UCSD-AML1 (cell line): ENCODE measurements at regions not wholly inside any gene's neighbourhood (a gene's known extent, or its start where the extent isn't known, plus 50 kb on each side); places are given as distances from the start of the nearest gene placed in this dataset.
"Not testable (repeated sequence)": the region's sequence is repeated elsewhere in the genome, so short reads cannot be mapped to it uniquely, and the experiment has no call there.

ENCODE experiments used
- DNase-seq: peaks from one replicate; lab custom pipeline; 2025; ENCODE audit not compliant: unreplicated experiment; lab: John Stamatoyannopoulos, UW

- no peak for DNase-seq
Observed at GRCh38 chr9:115766370-115766955, 387.1 kb upstream of the PAPPA start.

DNA sequence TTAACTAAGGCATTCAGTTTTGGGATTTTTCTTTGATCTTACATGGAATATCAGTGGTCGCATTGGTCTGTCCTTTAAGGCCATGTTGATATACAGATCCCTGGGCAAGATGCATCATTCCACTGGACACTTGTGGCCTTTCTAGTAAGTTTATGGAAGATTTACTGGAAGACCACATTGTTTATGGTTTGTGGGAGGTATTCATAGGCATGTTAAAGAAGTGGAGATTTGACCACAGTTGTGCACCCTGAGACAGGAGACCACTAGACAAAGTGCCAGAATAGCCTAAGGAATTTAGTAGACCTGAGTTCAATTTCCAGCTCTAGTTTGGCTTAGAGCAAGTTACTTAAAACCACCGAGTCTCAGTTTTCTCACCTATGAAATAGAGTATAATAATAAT is 383.1 kb upstream of the PAPPA start:
- DNase-seq = no peak

DNA sequence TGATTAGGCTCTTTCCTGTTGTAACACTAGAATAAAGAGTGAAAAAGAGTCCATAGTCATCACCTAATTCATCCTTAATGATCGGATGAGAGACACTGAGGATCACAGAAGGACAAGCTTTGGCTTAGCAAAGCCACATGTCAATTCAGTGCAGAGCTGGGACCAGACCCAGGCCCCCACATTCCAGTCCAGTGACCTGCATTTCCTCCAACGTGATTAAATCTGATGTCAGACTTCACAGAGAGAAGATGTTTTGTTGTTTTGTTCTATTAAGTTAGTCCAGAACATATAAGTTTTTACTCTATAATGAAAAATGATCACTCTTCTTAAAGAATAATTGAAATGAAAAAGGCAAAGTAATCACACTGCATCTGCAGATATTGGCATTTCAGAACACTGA is 377.9 kb upstream of the PAPPA start:
- DNase-seq = no peak

DNA sequence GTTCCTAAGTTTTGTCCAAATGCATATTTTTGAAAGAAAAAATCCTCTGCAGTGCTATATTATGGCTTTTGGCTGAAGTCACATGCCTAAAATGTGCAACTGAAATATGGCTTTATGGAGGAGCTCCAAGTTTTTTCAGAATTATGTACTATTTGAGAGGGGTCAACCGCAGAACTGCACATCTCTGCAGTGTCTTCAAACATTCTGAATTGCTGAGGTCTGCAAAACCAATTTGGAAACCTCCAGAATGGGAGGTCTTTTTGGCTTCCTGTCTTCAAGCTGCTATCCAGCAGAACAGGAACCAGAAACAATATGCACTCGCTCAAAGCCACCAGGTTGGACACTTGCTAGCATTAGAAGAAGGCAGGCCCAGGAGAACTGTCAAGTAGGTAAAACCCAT is 376.0 kb upstream of the PAPPA start:
- no peak for DNase-seq

- no peak for DNase-seq
Observed at GRCh38 chr9:115781070-115781736, 372.4 kb upstream of the PAPPA start.

GRCh38 chr9:115786321-115786720 is 367.3 kb upstream of the PAPPA start:
- DNase-seq = no peak

GRCh38 chr9:115790520-115790919 is 363.1 kb upstream of the PAPPA start:
- DNase-seq = no peak

DNA sequence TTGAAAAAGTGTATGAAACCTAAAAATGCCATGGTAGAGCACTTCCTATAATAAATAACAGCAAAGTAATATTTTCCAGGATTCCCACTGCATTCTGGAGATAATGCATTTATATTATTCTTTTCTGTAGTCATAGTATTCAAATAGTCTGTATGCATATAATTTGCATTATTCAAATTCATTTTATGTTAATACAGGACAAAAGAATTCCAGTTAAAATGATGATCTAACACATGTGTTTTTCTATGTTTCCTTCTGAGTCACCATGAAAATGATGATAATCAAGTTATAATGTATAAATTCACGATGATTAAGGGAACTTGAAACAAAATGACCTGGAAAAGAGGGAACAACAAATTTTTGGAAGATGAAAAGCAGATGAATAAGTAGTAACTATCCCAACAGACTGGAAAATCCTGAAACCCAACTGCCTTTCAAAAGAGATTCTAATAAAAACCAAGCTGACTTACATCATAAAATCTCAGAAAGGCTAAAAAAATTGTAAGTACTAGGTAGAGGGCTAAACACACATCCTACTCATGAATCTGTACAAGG is 358.6 kb upstream of the PAPPA start:
- DNase-seq = no peak

GRCh38 chr9:115799734-115800133 is 353.9 kb upstream of the PAPPA start:
- DNase-seq = no peak

- DNase-seq = no peak
Observed at GRCh38 chr9:115804206-115804605, 349.4 kb upstream of the PAPPA start.

DNA sequence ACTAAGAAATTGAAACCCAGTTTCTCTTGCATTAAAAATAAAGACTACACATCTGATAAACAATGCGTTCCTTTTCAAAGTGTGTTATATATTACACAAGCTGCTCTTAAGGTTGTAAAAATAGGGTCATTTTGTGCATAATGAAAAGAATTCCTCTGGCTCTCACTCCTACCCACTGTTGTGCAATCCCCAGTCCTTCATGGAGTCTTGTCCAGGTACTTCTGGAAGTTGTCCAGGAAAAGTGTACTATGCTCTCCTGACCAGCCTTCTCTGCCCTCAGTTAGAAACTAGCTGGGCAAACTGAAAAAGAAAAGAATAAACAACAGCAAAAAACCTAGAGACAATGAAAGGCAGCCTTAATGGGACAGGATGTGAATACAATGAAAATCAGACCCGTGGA is 345.5 kb upstream of the PAPPA start:
- no peak for DNase-seq

GRCh38 chr9:115808695-115809094 is 344.9 kb upstream of the PAPPA start:
- DNase-seq = no peak

- DNase-seq = no peak
Observed at GRCh38 chr9:115810166-115810565, 343.4 kb upstream of the PAPPA start.

GRCh38 chr9:115814081-115814480 is 339.5 kb upstream of the PAPPA start:
- no peak for DNase-seq

DNA sequence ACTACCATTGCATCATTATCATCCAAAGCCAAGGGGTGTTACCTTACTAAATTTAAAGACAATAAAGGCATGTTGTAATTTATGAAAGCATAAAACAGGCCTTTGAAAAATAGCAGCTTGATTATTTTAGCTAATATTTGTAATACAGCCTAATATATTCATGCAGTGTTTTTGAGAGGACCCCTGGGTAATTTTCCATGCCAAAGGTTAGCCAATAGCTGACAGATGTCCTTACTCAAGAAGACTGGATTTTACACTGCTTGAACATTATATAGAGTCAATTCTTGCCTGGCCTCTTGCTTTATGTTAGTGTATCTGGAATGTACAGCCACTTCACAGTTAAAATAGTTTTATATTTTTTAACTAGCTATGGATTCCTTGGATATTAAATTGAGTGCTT is 337.8 kb upstream of the PAPPA start:
- DNase-seq = no peak

DNA sequence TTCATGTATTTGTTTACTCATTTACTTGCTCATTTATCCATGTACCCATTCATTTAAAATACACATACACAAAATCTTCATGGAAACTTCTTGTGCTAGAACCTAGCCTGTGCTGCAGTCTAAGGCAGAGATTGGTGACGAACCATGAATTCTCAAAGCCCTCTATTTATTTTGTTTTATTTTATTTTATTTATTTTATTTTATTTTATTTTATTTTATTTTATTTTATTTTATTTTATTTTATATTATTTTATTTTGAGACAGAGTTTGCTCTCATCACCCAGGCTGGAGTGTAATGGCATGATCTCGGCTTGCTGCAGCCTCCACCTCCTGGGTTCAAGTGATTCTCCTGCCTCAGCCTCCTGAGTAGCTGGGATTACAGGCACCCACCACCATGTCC is 334.9 kb upstream of the PAPPA start:
- DNase-seq = not testable (repeated sequence)

- DNase-seq = no peak
Observed at GRCh38 chr9:115832031-115832430, 321.6 kb upstream of the PAPPA start.

DNA sequence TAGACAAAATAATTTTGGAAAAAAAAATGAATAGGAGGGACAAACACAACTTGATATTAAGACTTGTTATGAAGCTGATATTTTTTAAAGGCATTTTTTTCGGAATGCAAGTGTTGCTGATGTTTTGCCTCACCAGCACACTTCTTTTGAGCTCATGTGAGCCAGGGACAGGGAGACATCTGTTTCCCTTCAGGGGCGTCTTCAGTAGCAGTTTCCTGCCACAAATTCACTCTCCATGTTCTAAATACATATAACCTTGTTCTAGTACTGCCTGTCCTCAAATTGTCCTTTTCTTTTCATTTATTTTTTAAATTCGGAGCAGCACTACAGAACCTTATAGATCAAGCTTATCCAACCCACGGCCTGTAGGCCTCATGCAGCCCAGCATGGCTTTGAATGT is 316.0 kb upstream of the PAPPA start:
- DNase-seq = no peak

GRCh38 chr9:115838417-115838816 is 315.2 kb upstream of the PAPPA start:
- no peak for DNase-seq

GRCh38 chr9:115844433-115844832 is 309.2 kb upstream of the PAPPA start:
- not testable (repeated sequence) for DNase-seq

- no peak for DNase-seq
Observed at GRCh38 chr9:115845648-115846312, 307.8 kb upstream of the PAPPA start.

DNA sequence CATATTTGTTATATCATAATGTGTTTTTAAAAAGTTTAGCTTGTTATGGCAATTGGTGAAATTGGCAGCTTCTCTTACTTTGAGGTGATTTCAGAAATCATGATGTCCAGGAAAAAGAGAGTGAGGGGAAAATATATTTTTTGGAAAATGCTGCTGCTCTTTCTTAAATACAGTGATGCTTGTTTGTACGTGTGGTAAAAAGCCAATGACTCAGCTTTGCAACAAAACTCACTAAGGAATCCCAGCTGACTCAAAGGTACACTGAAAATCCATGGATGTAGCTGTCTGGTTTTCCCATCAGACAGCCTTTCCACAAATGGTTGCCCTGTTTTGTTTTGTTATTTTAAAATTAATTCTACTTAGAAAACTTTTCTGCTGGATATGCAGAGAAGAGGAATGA is 306.4 kb upstream of the PAPPA start:
- DNase-seq = no peak
